H1 (cell line): ENCODE measurements at regions not wholly inside any gene's neighbourhood (a gene's known extent, or its start where the extent isn't known, plus 50 kb on each side); places are given as distances from the start of the nearest gene placed in this dataset.

ENCODE experiments used
- CTCF ChIA-PET: fragments of 300-600 bp; sonication (Branson Sonifier 250); formaldehyde crosslinking; loops from one replicate; lab custom pipeline; 2021; ENCODE audit not compliant: partially characterized antibody; lab: Charles Lee
- POLR2A ChIA-PET: fragments of 300-600 bp; sonication (Branson Sonifier 250); formaldehyde crosslinking; loops from one replicate; lab custom pipeline; 2021; ENCODE audit warnings: inconsistent platforms; ENCODE audit not compliant: partially characterized antibody; lab: Charles Lee
- DNase-seq, 2 experiments: peaks; one replicate each; pipeline versions ENCODE4 v3.0.0 to v3.0.0-alpha.2; 2010 to 2022; ENCODE audit warnings: low spot score in 2 of 2, low read depth in 1 of 2, mixed read lengths in 1 of 2
- FAIRE-seq: peaks from 2 replicates; lab custom pipeline; 2011; peaks lifted over from hg19 to GRCh38; lab: Jason Lieb, UNC
- H2AFZ ChIP-seq: 2 replicates; pipeline ENCODE4 v1.8.1; 2012; ENCODE audit warnings: low read length, inconsistent platforms
- H2AK5ac ChIP-seq: 2 replicates; pipeline ENCODE4 v1.6.1; 2013; ENCODE audit warnings: low read depth, low read length
- H2BK120ac ChIP-seq: replicated peaks from 2 replicates; pipeline ENCODE3; 2013; ENCODE audit warnings: low read depth, low read length, inconsistent platforms
- H2BK12ac ChIP-seq: 2 replicates; pipeline ENCODE4 v1.6.1; 2013; ENCODE audit warnings: low read depth, low read length
- H2BK15ac ChIP-seq: 2 replicates; pipeline ENCODE4 v1.6.1; 2013; ENCODE audit warnings: low read length
- H2BK20ac ChIP-seq: 2 replicates; pipeline ENCODE4 v1.6.1; 2013; ENCODE audit warnings: low read length
- H2BK5ac ChIP-seq: 2 replicates; pipeline ENCODE4 v1.6.1; 2013; ENCODE audit warnings: low read depth, low read length
- H3K14ac ChIP-seq: 2 replicates; pipeline ENCODE4 v1.6.1; 2013; ENCODE audit warnings: inconsistent platforms; ENCODE audit not compliant: insufficient read length
- H3K18ac ChIP-seq: 2 replicates; pipeline ENCODE4 v1.6.1; 2013; ENCODE audit warnings: low read length; ENCODE audit errors: extremely low read depth
- H3K23ac ChIP-seq: 2 replicates; pipeline ENCODE4 v1.6.1; 2013; ENCODE audit warnings: inconsistent platforms; ENCODE audit not compliant: insufficient read length
- H3K23me2 ChIP-seq: 2 replicates; pipeline ENCODE4 v1.6.1; 2013; ENCODE audit warnings: low read depth, low read length
- H3K27ac ChIP-seq: 2 replicates; pipeline ENCODE4 v1.6.1; 2011; ENCODE audit warnings: low read depth, low read length, inconsistent platforms
- H3K27me3 ChIP-seq, 4 experiments: replicated peaks in 1 of 4; 1 replicate in 1 of 4; 2 replicates in 3 of 4; pipeline versions ENCODE4 v1.6.1 to v1.8.1; 2011 to 2013; ENCODE audit warnings: low read length in 3 of 4, mild to moderate bottlenecking in 3 of 4, inconsistent platforms in 2 of 4, mixed read lengths in 2 of 4, moderate library complexity in 1 of 4; ENCODE audit not compliant: control insufficient read depth in 3 of 4, insufficient read depth in 3 of 4; ENCODE audit errors: extremely low read depth in 1 of 4
- H3K36me3 ChIP-seq, 4 experiments: 2 replicates each; pipeline versions ENCODE4 v1.6.1 to v1.8.1; 2011 to 2013; ENCODE audit warnings: mild to moderate bottlenecking in 4 of 4, low read length in 3 of 4, moderate library complexity in 2 of 4, control low read depth in 1 of 4, inconsistent platforms in 1 of 4; ENCODE audit not compliant: insufficient read depth in 4 of 4, control insufficient read depth in 2 of 4
- H3K4ac ChIP-seq: replicated peaks from 2 replicates; pipeline ENCODE3; 2013; ENCODE audit warnings: low read length, low read depth, mixed read lengths, inconsistent platforms; ENCODE audit not compliant: insufficient read length
- H3K4me1 ChIP-seq, 4 experiments: replicated peaks in 1 of 4; 1 replicate in 1 of 4; 2 replicates in 3 of 4; pipeline versions ENCODE4 v1.6.1 to v1.8.1; 2011 to 2013; ENCODE audit warnings: low read length in 3 of 4, inconsistent platforms in 2 of 4, mixed read lengths in 1 of 4; ENCODE audit not compliant: insufficient read depth in 4 of 4, control insufficient read depth in 3 of 4
- H3K4me2 ChIP-seq, 2 experiments: 2 replicates each; pipeline versions ENCODE4 v1.6.1 to v1.8.1; 2011 to 2013; ENCODE audit warnings: low read depth in 2 of 2, low read length in 2 of 2, control low read depth in 1 of 2, inconsistent platforms in 1 of 2, mild to moderate bottlenecking in 1 of 2; ENCODE audit not compliant: insufficient read depth in 1 of 2
- H3K4me3 ChIP-seq, 4 experiments: fragments of 200-600, 300-600 bp in 1 of 4; sonication (generic), shearing (Covaris generic), sonication (Bioruptor Twin) in 1 of 4; 2 replicates each; pipeline versions ENCODE4 v1.5.1 to v1.8.1; 2011 to 2016; ENCODE audit warnings: low read length in 4 of 4, low read depth in 3 of 4, control low read depth in 2 of 4, inconsistent platforms in 2 of 4, mild to moderate bottlenecking in 2 of 4, mixed read lengths in 1 of 4, moderate library complexity in 1 of 4; ENCODE audit not compliant: insufficient read depth in 2 of 4; ENCODE audit errors: extremely low read depth in 1 of 4
- H3K56ac ChIP-seq: replicated peaks from 2 replicates; pipeline ENCODE3; 2013; ENCODE audit warnings: low read depth, mild to moderate bottlenecking, mixed read lengths, low read length, inconsistent platforms; ENCODE audit not compliant: insufficient read length
- H3K79me1 ChIP-seq: 2 replicates; pipeline ENCODE4 v1.6.1; 2013; ENCODE audit warnings: low read depth, low read length, control low read depth
- H3K79me2 ChIP-seq, 2 experiments: 2 replicates each; pipeline versions ENCODE4 v1.6.1 to v1.8.1; 2012 to 2013; ENCODE audit warnings: low read length in 2 of 2, mild to moderate bottlenecking in 2 of 2, inconsistent platforms in 1 of 2; ENCODE audit not compliant: insufficient read depth in 2 of 2, control insufficient read depth in 1 of 2
- H3K9ac ChIP-seq, 4 experiments: replicated peaks in 1 of 4; 1 replicate in 1 of 4; 2 replicates in 3 of 4; pipeline versions ENCODE4 v1.6.1 to v1.8.1; 2011 to 2013; ENCODE audit warnings: low read depth in 3 of 4, low read length in 3 of 4, control low read depth in 2 of 4, mild to moderate bottlenecking in 2 of 4, moderate library complexity in 2 of 4, inconsistent platforms in 1 of 4; ENCODE audit errors: extremely low read depth in 1 of 4
- H3K9me3 ChIP-seq, 2 experiments: 2 replicates each; pipeline versions ENCODE4 v1.6.1 to v1.8.1; 2012 to 2013; ENCODE audit warnings: mild to moderate bottlenecking in 2 of 2, moderate library complexity in 2 of 2, control low read depth in 1 of 2, inconsistent platforms in 1 of 2, low read depth in 1 of 2, low read length in 1 of 2, mixed read lengths in 1 of 2; ENCODE audit not compliant: insufficient read depth in 2 of 2
- H4K20me1 ChIP-seq, 2 experiments: replicated peaks in 1 of 2; 2 replicates each; pipeline versions ENCODE3 to v1.8.1; 2011 to 2013; ENCODE audit warnings: inconsistent platforms in 2 of 2, low read length in 2 of 2, mild to moderate bottlenecking in 1 of 2; ENCODE audit not compliant: insufficient read depth in 2 of 2, control insufficient read depth in 1 of 2
- H4K5ac ChIP-seq: 2 replicates; pipeline ENCODE4 v1.6.1; 2013; ENCODE audit warnings: low read length, low read depth, mixed read lengths, inconsistent platforms; ENCODE audit not compliant: insufficient read length
- H4K8ac ChIP-seq: 2 replicates; pipeline ENCODE4 v1.8.0; 2013; ENCODE audit warnings: mild to moderate bottlenecking, moderate library complexity, low read length, inconsistent platforms; ENCODE audit not compliant: insufficient read depth; ENCODE audit errors: extremely low read depth
- H4K91ac ChIP-seq: replicated peaks from 2 replicates; pipeline ENCODE3; 2013; ENCODE audit warnings: low read length, mixed read lengths, inconsistent platforms; ENCODE audit not compliant: insufficient read length
- ASH2L ChIP-seq: fragments of 200-600, 300-600 bp; sonication (generic); IDR thresholded peaks from one replicate; pipeline ENCODE4 v1.7.1; 2017; ENCODE audit warnings: low read length
- EZH2 ChIP-seq: fragments of 200-600 bp; sonication (generic); IDR thresholded peaks from 2 replicates; pipeline ENCODE4 v1.7.1; 2012; ENCODE audit warnings: low read depth, mild to moderate bottlenecking, moderate library complexity, low read length, inconsistent platforms; ENCODE audit not compliant: severe bottlenecking
- FOSL1 ChIP-seq: IDR thresholded peaks from 2 replicates; pipeline ENCODE4 v1.6.1; 2011; ENCODE audit warnings: mild to moderate bottlenecking, low read depth, low read length, moderate library complexity; ENCODE audit not compliant: insufficient read depth
- GABPA ChIP-seq: IDR thresholded peaks from 2 replicates; pipeline ENCODE4 v1.6.1; 2011; ENCODE audit warnings: mild to moderate bottlenecking, low read length, moderate library complexity, borderline replicate concordance; ENCODE audit not compliant: insufficient read depth
- KDM1A ChIP-seq: fragments of 200-600, 300-600 bp; sonication (generic); IDR thresholded peaks from 2 replicates; pipeline ENCODE4 v1.7.1; 2016; ENCODE audit warnings: mild to moderate bottlenecking, low read length, borderline replicate concordance
- NANOG ChIP-seq: IDR thresholded peaks from 2 replicates; pipeline ENCODE4 v1.6.1; 2011; ENCODE audit warnings: low read length, low read depth, mild to moderate bottlenecking, inconsistent platforms; ENCODE audit not compliant: insufficient read depth, poor library complexity, severe bottlenecking
- POLR2AphosphoS5 ChIP-seq: IDR thresholded peaks from 2 replicates; pipeline ENCODE4 v1.6.1; 2011; ENCODE audit warnings: low read depth, low read length
- RFX5 ChIP-seq: IDR thresholded peaks from 2 replicates; pipeline ENCODE4 v1.6.1; 2011; ENCODE audit warnings: low read depth, low read length, improper control_type of control experiment, borderline replicate concordance
- SIRT6 ChIP-seq: IDR thresholded peaks from one replicate; pipeline ENCODE4 v1.7.1; 2012; ENCODE audit warnings: low read length, inconsistent platforms
- SP1 ChIP-seq: IDR thresholded peaks from 2 replicates; pipeline ENCODE4 v1.6.1; 2011; ENCODE audit warnings: low read depth, low read length
- SUZ12 ChIP-seq: fragments of 200-600 bp; sonication (generic); IDR thresholded peaks from 2 replicates; pipeline ENCODE4 v1.6.1; 2012; ENCODE audit warnings: mild to moderate bottlenecking, inconsistent platforms, low read length, moderate library complexity, mixed read lengths
- TBP ChIP-seq: IDR thresholded peaks from 2 replicates; pipeline ENCODE4 v1.6.1; 2011; ENCODE audit warnings: low read depth, low read length, improper control_type of control experiment
- YY1 ChIP-seq: IDR thresholded peaks from 2 replicates; pipeline ENCODE4 v1.6.1; 2011; ENCODE audit warnings: low read depth, mild to moderate bottlenecking, low read length
- WGBS, 2 experiments: shearing (Covaris generic) in 1 of 2; methylation state at CpG; one replicate each; pipeline versions ENCODE4 v1.1.6 to v1.1.7; 2013 to 2015; ENCODE audit warnings: low lambda C conversion rate in 2 of 2, mixed read lengths in 2 of 2, inconsistent platforms in 1 of 2, low coverage in 1 of 2, missing lambda C conversion rate in 1 of 2; ENCODE audit not compliant: insufficient replicate concordance in 2 of 2, insufficient coverage in 1 of 2, insufficient read length in 1 of 2; ENCODE audit errors: extremely low coverage in 1 of 2, missing lambda C conversion rate in 1 of 2; 5-methylcytosine and 5-hydroxymethylcytosine counted together
- TF ChIP-seq, protein P1 (sequence below): IDR thresholded peaks from 2 replicates; pipeline ENCODE4 v1.6.1; 2012; ENCODE audit warnings: inconsistent platforms
- TF ChIP-seq, protein P2 (sequence below): IDR thresholded peaks from 2 replicates; pipeline ENCODE4 v1.6.1; 2011; ENCODE audit warnings: low read length, improper control_type of control experiment

DNA sequence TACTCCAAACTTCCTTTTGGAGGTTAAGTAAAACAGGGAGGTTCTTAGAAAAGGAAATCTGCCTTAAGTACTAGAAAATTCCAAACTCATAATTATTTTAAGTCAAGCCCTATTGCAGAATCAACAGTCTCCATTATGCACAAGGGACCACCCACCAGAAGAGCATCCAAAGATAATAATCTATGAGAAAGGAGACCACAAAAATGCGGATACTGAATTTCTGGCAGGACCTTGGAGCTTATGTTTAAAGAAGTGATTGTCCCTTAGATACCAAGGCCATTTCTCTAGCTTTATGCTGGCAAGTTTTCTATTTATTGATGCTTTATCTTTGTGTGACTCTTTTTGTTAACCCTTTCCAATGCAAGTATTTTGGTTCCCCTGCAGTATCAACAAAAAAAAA lies 404.0 kb upstream of the MMADHC start:
- H2BK120ac ChIP-seq: no peak overlapping the region
- no peak overlapping the region for H2AFZ ChIP-seq

More for the DNA sequence above, 404.0 kb upstream of the MMADHC start:
- Histone ChIP-seq H3K4me1 (no peaks in the 10 kb centered on the region), H2BK20ac (no peak overlapping the region), H3K79me1 (no peaks in the 10 kb centered on the region), H3K18ac (no peak overlapping the region), H4K5ac (no peak overlapping the region), H2BK12ac (no peak overlapping the region), H2BK5ac (no peak overlapping the region), H3K56ac (no peak overlapping the region), H2AK5ac (no peak overlapping the region), H3K4me2 (no peak overlapping the region), H4K8ac (no peak overlapping the region), H4K91ac (no peak overlapping the region), H2BK15ac (no peak overlapping the region), H3K23ac (no peak overlapping the region), H3K9ac (no peak overlapping the region), H3K36me3 (no peaks in the 10 kb centered on the region; a peak in 1 of 8 replicates), H3K4ac (no peak overlapping the region), H3K23me2 (no peaks in the 10 kb centered on the region), H3K4me3 (no peak overlapping the region), H3K9me3 (no peaks in the 10 kb centered on the region), H3K79me2 (no peaks in the 10 kb centered on the region), H3K27ac (no peak overlapping the region), H3K14ac (no peak overlapping the region), H4K20me1 (no peaks in the 10 kb centered on the region), H3K27me3 (no peaks in the 10 kb centered on the region)
- DNase-seq (no peak), FAIRE-seq (no peak)
- no peak for TF ChIP-seq SUZ12
- TF ChIP-seq, protein P1, sequence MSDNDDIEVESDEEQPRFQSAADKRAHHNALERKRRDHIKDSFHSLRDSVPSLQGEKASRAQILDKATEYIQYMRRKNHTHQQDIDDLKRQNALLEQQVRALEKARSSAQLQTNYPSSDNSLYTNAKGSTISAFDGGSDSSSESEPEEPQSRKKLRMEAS: no peak
- no peak for TF ChIP-seq TBP
- no peak for TF ChIP-seq FOSL1
- TF ChIP-seq NANOG: no peak
- TF ChIP-seq RFX5: no peak
- TF ChIP-seq ASH2L: no peak
- TF ChIP-seq GABPA: no peak
- TF ChIP-seq YY1: no peak
- no peak for TF ChIP-seq EZH2
- no peak for TF ChIP-seq SP1
- no peak for TF ChIP-seq POLR2AphosphoS5
- no peak for TF ChIP-seq KDM1A
- no peak for TF ChIP-seq SIRT6
- TF ChIP-seq, protein P2, sequence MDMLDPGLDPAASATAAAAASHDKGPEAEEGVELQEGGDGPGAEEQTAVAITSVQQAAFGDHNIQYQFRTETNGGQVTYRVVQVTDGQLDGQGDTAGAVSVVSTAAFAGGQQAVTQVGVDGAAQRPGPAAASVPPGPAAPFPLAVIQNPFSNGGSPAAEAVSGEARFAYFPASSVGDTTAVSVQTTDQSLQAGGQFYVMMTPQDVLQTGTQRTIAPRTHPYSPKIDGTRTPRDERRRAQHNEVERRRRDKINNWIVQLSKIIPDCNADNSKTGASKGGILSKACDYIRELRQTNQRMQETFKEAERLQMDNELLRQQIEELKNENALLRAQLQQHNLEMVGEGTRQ: no peak
- CTCF ChIA-PET: no interaction called here
- POLR2A ChIA-PET: no interaction called here
- WGBS, 2 experiments: 90% methylated on average over 1 of the region's 1 CpG; no CpG with 5 or more reads in 1 of the 2 experiments
